Hepatocyte (in vitro differentiated cells): ENCODE measurements at regions not wholly inside any gene's neighbourhood (a gene's known extent, or its start where the extent isn't known, plus 50 kb on each side); places are given as distances from the start of the nearest gene placed in this dataset.
A peak's percentile ranks its signal among the peaks of the same experiment; 100 is the strongest.

ENCODE experiments used
- DNase-seq: peaks from one replicate; pipeline ENCODE4 v3.0.0-alpha.2; 2016; ENCODE audit warnings: low spot score
- H2AFZ ChIP-seq: fragments of 200-600 bp; sonication (generic); 2 replicates; pipeline ENCODE4 v1.6.0; 2016; ENCODE audit warnings: antibody characterized with exemption, mild to moderate bottlenecking
- H3K27ac ChIP-seq: fragments of 200-600 bp; sonication (generic); 2 replicates; pipeline ENCODE4 v1.5.1; 2016; ENCODE audit warnings: mild to moderate bottlenecking
- H3K27me3 ChIP-seq: fragments of 200-600 bp; sonication (generic); 2 replicates; pipeline ENCODE4 v1.6.1; 2016
- H3K36me3 ChIP-seq: fragments of 200-600 bp; sonication (generic); replicated peaks from 2 replicates; pipeline ENCODE4 v1.5.1; 2016; ENCODE audit warnings: low read depth; ENCODE audit not compliant: insufficient read depth
- H3K4me1 ChIP-seq: fragments of 200-600 bp; sonication (generic); 2 replicates; pipeline ENCODE4 v1.5.1; 2016; ENCODE audit warnings: mild to moderate bottlenecking, moderate library complexity; ENCODE audit not compliant: insufficient read depth
- H3K4me2 ChIP-seq: fragments of 200-600 bp; sonication (generic); 2 replicates; pipeline ENCODE4 v1.6.0; 2016
- H3K4me3 ChIP-seq: fragments of 200-600 bp; sonication (generic); 2 replicates; pipeline ENCODE4 v1.5.1; 2016; ENCODE audit warnings: mild to moderate bottlenecking
- H3K79me2 ChIP-seq: fragments of 200-600 bp; sonication (generic); 2 replicates; pipeline ENCODE4 v1.6.0; 2017; ENCODE audit warnings: mild to moderate bottlenecking
- H3K9me2 ChIP-seq: fragments of 200-600 bp; sonication (generic); replicated peaks from 2 replicates; pipeline ENCODE4 v1.6.0; 2017; ENCODE audit warnings: mild to moderate bottlenecking; ENCODE audit not compliant: insufficient read depth
- H3K9me3 ChIP-seq: fragments of 200-600 bp; sonication (generic); 2 replicates; pipeline ENCODE4 v1.5.1; 2016; ENCODE audit warnings: low read depth, mild to moderate bottlenecking
- H4K20me1 ChIP-seq: fragments of 200-600 bp; sonication (generic); 2 replicates; pipeline ENCODE4 v1.6.0; 2016; ENCODE audit warnings: mild to moderate bottlenecking; ENCODE audit not compliant: insufficient read depth, poor library complexity, severe bottlenecking
- EZH2 ChIP-seq: fragments of 200-600 bp; sonication (generic); IDR thresholded peaks from 2 replicates; pipeline ENCODE4 v1.6.1; 2016; ENCODE audit warnings: antibody characterized with exemption, mild to moderate bottlenecking, borderline replicate concordance
- EZH2phosphoT487 ChIP-seq: fragments of 200-600 bp; sonication (generic); IDR thresholded peaks from one replicate; pipeline ENCODE4 v1.6.1; 2018; ENCODE audit warnings: antibody characterized with exemption, mild to moderate bottlenecking, low read depth, moderate library complexity; ENCODE audit not compliant: unreplicated experiment, severe bottlenecking
- WGBS: methylation state at CpG from one replicate; pipeline ENCODE4 v1.1.6; 2016; ENCODE audit warnings: low lambda C conversion rate; ENCODE audit errors: missing lambda C conversion rate; 5-methylcytosine and 5-hydroxymethylcytosine counted together
- TF ChIP-seq, protein P1 (sequence below): fragments of 200-600 bp; sonication (generic); IDR thresholded peaks from 2 replicates; pipeline ENCODE4 v1.5.1; 2016; ENCODE audit warnings: antibody characterized with exemption, mild to moderate bottlenecking; ENCODE audit not compliant: poor library complexity

DNA sequence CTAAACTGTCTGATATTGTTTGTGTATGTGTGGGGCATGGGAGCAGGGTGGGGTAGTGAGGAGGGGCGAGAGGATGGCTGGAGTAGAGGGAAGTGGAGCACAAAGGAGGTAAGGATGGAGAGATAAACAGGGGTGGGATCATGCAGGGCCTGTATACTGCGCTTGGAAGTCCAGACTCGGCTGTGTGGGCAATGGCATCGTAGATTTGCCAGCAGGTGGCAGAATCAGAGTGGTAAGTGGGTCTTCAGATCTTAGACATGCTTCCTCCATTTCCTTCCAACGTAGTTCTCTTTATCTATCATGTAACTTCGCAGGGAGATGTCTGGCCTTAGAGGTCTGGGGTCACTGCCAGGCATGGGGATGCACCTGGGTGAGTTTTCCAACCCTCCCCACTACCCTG lies 155.5 kb downstream of the PDGFRA start:
- no peak overlapping the region for H3K27ac ChIP-seq
- WGBS: 79% methylated on average over 6 of the region's 6 CpGs
- no peak overlapping the region for H3K4me2 ChIP-seq
- H3K9me2 ChIP-seq: no peaks in the 10 kb centered on the region
- peak; percentile 34 for DNase-seq
- H4K20me1 ChIP-seq: no peaks in the 10 kb centered on the region
- H3K79me2 ChIP-seq: no peaks in the 10 kb centered on the region
- H3K4me1 ChIP-seq: peaks cover 7% of the 10 kb centered on the region
- no peak overlapping the region for H3K4me3 ChIP-seq
- no peaks in the 10 kb centered on the region for H3K9me3 ChIP-seq
- H2AFZ ChIP-seq: no peak overlapping the region
- H3K27me3 ChIP-seq: no peaks in the 10 kb centered on the region
- TF ChIP-seq, protein P1, sequence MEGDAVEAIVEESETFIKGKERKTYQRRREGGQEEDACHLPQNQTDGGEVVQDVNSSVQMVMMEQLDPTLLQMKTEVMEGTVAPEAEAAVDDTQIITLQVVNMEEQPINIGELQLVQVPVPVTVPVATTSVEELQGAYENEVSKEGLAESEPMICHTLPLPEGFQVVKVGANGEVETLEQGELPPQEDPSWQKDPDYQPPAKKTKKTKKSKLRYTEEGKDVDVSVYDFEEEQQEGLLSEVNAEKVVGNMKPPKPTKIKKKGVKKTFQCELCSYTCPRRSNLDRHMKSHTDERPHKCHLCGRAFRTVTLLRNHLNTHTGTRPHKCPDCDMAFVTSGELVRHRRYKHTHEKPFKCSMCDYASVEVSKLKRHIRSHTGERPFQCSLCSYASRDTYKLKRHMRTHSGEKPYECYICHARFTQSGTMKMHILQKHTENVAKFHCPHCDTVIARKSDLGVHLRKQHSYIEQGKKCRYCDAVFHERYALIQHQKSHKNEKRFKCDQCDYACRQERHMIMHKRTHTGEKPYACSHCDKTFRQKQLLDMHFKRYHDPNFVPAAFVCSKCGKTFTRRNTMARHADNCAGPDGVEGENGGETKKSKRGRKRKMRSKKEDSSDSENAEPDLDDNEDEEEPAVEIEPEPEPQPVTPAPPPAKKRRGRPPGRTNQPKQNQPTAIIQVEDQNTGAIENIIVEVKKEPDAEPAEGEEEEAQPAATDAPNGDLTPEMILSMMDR: peak; percentile 37
- no peak for TF ChIP-seq EZH2phosphoT487
- TF ChIP-seq EZH2: no peak
- no peaks in the 10 kb centered on the region for H3K36me3 ChIP-seq

DNA sequence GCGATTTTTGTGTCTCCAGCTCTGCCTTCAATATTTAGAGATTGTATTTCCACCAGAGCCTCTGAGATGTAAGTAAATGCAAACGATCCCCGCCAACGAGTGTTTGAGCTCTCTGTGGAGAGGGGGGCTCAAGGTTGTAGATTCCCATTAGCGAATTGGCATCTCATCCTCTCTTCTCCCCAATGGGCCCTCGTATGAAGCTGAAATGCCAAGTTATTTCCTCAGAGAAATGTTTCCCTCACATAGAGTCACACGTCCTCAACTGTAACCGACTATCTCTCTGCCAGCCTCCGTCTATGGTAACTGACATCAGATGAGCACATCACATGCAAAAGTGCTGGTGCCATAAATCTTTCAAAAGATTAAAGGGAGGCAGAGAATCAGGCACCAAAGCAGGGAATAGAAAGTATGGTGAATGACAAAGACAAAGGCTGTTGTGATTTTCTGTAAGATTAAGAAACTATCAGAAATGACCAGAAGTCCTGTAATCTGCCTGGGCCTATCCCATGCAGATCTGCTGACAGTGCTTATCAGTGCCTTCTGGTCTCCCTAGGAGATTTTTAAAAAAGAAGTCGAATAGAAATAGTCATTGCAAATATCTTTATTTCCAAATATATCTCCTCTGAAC lies 157.1 kb downstream of the PDGFRA start:
- TF ChIP-seq EZH2phosphoT487: no peak
- TF ChIP-seq EZH2: no peak
- TF ChIP-seq, protein P1: no peak
- Histone ChIP-seq H3K27me3 (no peaks in the 10 kb centered on the region), H3K79me2 (no peaks in the 10 kb centered on the region), H3K9me2 (no peaks in the 10 kb centered on the region), H3K4me3 (no peak overlapping the region), H3K4me2 (no peak overlapping the region), H3K4me1 (peaks cover 7% of the 10 kb centered on the region), H3K36me3 (no peaks in the 10 kb centered on the region), H4K20me1 (no peaks in the 10 kb centered on the region), H3K9me3 (no peaks in the 10 kb centered on the region), H3K27ac (no peak overlapping the region), H2AFZ (no peak overlapping the region)
- 79% methylated on average over 10 of the region's 10 CpGs for WGBS
- DNase-seq: no peak

DNA sequence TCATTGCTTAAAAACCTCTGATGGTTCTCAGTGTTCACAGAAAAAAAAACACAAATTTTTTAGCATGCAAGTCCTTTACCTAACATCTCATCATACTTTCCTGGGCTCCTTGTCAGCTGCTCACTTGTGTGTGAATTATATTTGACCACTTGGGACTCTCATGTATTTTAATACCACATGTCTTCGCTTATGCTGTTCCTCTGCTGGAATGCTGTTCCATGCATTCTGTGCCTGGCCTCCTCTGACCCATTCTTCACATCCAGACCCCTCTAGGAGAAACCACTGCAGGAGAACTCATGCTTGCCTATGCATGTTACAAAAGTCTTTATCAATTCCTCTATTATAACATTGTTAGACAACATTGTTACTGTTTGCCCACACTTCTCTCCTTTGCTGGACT lies 157.6 kb downstream of the PDGFRA start:
- DNase-seq: no peak
- 100% methylated on average over 1 of the region's 1 CpG for whole genome bisulfite sequencing

More for the DNA sequence above, 157.6 kb downstream of the PDGFRA start:
- H3K36me3 ChIP-seq: no peaks in the 10 kb centered on the region
- no peaks in the 10 kb centered on the region for H4K20me1 ChIP-seq
- H3K79me2 ChIP-seq: no peaks in the 10 kb centered on the region
- H3K4me1 ChIP-seq: peaks cover 7% of the 10 kb centered on the region
- H3K4me3 ChIP-seq: no peak overlapping the region
- TF ChIP-seq EZH2phosphoT487: no peak
- TF ChIP-seq, protein P1: no peak
- no peak for TF ChIP-seq EZH2
- no peaks in the 10 kb centered on the region for H3K9me3 ChIP-seq
- H2AFZ ChIP-seq: no peak overlapping the region
- H3K27ac ChIP-seq: no peak overlapping the region
- H3K27me3 ChIP-seq: no peaks in the 10 kb centered on the region
- H3K4me2 ChIP-seq: no peak overlapping the region
- no peaks in the 10 kb centered on the region for H3K9me2 ChIP-seq
